GM19467 (cell line): ENCODE measurements at regions not wholly inside any gene's neighbourhood (a gene's known extent, or its start where the extent isn't known, plus 50 kb on each side); places are given as distances from the start of the nearest gene placed in this dataset.

Source experiments
- ATAC-seq: cut with Tn5 transposase; IDR thresholded peaks from one replicate; pipeline ENCODE4 v1.9.1; 2021; ENCODE audit warnings: mild to moderate bottlenecking, moderate library complexity; ENCODE audit not compliant: unreplicated experiment

DNA sequence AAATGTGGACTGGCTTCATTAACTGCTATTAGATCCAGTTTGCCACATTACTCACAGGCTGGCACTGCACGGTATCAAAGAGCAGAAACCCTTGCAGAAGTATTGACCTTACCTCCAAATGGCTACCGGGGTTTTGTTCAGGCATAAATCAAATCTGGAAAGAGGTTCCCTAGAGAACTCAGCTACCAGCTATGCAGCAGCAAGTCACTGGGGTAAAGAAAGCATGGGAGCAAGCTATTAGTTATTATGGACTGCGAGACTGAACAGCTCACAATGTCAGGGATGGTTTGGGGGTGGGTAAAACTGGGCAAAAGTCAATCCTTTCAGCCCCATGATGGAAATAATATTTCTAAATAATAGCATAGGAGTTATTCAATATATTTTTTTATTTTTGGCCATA is 128.1 kb downstream of the FANCF start:
- ATAC-seq = no peak

DNA sequence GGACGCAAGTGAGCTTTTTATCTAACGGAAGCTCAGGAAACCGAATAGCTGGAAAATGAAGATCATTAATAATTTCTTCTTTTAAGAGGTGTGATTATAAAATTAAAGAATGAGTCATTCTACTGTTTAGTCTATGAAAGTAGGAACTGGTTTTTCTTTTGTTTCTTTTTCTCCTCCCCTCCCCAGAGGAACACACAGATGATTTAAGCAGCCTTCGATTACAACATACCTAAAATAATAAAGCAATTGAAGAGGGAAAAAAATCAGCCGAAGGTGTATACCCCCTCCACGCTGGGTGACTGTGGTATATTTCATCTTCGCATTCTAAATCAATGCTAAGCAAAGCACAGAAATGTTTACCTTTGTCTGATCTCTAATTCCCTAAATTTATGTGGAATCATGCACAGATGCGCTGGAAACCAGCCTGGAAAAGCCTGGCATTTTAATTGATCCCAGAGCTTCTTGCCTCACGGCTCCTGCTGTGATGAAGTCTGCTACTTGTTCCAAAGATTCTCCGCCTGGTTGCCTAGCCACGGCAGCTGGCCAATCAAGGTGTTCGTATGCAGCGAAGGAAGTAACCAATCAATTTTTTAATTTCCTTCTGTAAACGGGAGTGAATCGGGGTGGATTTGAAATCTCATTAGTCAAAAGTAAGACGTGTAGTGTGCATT is 133.9 kb downstream of the FANCF start:
- no peak for ATAC-seq

DNA sequence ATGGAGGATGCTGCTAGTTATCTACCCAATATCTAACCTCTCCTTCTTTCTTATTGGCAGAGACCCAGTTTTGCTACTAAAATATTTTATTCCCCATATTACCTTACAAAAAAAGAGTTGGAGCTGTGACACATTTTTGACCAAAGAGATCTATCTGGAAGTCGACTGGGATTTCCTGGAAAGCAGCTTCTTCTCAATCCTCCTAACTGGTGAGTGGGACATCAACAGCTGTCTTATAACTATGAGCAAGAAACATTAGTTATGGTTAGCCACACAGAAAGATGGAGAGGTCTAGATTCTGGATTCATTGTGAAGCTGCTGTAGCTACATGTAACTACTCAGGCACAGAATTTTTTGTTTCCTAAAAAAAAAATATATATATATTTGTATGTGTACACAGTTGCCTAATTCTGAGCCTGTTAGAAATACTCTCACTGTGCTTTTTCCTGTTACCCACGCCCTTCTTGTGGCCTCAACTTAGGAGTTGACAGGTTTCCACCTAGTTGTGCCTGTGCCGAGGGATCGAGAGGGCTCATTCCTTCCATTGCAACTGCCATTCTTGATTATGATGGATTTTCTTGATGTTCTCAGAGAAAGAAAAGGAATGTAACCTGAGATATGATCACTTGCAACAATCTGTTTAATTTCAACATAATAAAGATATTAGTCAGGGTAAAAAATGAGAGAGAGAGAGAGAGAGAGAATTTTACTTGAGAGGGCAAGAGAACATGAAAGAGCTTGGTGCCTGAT is 142.0 kb downstream of the SLC17A6 start:
- no peak for ATAC-seq

DNA sequence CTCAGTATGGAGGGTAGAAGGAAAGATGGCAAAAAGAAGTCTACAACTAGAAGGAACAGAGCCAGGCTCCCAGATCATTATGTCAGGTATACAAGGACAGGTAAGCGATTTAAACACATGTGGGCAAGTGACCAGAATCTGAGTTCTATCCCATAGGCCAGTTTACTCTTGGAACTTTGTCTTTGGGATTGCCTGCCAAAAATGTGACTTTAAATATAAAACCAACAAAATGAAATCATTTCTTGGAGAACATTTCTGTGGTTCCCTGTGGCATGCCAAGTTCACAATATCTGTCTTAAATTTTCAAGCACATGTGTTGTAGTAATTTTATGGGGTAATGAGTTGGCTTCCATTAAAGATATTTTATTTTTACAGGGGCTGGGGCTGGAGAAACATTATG is 141.0 kb downstream of the SLC17A6 start:
- ATAC-seq = no peak

DNA sequence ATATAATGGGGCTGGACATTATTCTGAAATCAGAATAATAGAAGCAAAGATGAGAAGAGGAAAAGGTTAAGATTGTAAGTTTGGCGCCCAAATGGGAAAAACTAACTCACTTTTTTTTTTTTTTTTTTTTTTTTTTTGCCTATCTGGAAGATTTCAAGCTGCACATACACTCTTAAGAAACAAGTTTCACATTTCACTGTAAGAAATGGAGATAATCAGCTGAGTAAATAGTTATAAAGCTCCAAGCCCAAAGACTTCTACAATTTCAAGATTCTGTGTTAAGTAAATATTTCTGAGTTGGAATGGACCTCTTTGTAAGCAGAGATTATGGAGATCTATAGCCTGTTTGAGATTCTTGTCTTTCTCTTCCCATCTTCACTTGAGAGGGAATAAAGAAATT is 140.0 kb downstream of the SLC17A6 start:
- no peak for ATAC-seq

DNA sequence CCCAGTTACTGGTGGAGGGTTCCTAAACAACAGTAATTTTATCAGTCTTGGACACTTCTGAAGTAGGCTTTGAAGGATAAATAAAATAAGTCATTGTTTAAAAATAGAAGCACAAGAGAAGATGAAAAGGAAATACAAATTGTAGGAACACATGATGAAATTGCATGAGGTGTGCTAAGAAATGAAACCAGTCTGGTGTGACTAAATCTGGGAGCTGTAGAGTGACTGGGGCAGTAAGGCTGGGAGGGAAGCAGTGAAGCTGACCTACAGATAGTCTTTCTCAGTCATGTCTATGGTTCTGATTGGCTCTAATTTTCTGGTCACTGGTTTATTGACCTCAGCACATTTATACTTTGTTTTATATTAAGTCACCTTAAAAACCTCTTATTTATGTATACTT is 139.1 kb downstream of the SLC17A6 start:
- ATAC-seq = no peak

DNA sequence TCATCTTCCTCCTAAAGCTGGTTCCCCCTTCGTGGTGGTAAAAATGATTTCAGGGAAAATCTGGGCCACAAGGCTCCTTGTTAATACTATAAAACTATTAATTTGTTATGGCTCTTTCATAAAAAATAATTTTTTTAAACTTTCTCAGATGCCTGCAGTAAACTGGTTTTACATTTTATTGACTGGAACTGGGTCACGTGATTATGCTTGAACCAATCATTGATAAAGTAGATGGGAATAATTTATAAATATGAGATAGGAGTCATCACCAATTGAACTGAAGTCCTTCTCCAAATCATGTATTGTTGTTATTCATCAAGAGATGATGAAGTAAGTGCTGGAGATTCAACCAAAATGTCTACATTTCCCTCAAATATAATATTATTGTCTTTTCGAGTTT is 138.4 kb downstream of the SLC17A6 start:
- ATAC-seq = no peak

DNA sequence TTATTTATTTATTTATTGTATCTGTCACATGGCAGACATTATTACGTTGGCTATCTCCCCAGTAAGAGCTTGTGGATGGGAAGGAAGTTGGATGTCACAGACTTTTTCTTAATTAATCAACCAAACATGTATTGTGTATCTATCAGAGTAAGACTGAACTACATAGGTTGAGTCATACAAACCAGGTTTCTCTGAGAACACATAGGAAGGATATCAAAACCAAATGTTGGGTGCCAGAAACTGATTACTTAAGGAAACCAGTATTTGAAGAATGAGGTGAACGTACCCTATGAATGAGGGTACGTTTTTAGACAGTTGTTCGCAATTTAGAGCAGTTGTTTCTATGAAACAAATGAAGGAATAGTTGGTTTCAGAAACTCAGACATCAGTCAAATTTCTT is 136.4 kb downstream of the SLC17A6 start:
- no peak for ATAC-seq

DNA sequence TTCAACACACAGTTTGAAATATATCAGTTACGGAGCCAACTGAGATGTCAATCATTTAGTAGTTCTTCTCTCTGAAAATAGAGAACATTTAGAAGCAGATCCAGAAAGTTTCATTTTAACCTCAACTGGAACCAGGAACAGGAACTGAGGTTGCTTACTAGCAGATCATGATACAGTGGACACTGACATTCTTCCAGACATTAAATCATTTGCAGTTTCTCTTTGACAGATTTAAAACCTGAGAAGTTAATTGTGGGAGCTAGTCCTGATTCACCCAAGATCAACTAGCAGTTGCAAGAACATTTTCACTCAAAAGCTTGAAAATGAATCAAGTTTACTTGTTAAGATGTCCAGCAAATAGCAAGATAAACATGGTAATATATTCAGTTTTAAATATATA is 135.4 kb downstream of the SLC17A6 start:
- no peak for ATAC-seq

DNA sequence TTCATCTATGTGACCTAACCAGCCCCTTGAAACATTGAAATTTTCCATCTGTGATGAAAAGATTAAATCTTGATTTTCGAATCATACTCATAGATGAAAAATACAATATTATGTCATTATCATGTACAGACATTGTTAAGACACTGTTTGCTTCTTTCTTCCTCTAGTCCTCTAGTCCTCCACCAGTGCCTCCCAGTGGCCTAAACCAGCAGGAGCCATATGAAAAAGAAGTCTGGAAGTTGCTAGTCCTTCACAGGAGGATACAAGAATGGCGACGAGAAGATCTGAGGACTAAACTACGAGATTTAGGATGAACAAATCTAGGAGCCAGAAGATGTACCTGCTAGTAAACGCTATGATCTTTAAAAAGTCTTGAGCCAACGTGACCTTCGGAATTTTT is 134.1 kb downstream of the SLC17A6 start:
- no peak for ATAC-seq

DNA sequence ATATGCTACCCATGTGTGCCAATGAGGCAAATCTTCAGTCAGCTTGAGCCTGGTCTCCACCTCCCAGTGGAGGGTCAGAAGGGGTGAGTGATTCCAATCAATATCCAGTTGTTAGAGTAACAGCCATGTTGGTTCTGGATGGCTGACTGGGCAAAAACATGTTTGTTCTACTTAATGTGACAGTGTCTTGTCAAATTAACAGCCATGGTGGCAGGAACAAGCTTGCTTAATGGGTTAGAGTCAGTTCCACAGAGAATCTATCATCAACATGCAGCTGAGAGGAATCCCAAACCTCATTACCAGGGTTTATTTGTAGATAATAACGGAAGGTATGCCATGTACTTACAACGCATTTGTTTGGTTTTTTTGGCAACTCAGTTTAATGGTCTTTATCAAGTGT is 133.2 kb downstream of the SLC17A6 start:
- no peak for ATAC-seq

DNA sequence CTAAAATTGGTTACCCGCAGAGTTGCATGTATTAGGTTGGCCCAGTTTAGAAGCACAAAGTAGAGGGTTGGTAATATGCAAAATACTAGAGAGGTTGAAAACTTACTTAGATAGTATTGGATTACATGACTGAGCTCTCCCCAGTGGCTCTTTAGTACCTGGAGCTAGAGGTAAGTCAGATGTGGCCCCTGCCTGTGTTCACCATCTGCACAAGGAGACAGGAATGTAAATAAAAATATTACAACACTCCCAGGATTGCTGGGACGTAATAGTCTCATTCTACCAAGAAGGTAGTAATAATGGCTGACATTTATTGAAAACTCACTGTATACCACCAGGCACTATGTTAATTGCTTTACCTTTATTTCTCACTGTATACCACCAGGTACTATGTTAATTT is 129.6 kb downstream of the SLC17A6 start:
- no peak for ATAC-seq

DNA sequence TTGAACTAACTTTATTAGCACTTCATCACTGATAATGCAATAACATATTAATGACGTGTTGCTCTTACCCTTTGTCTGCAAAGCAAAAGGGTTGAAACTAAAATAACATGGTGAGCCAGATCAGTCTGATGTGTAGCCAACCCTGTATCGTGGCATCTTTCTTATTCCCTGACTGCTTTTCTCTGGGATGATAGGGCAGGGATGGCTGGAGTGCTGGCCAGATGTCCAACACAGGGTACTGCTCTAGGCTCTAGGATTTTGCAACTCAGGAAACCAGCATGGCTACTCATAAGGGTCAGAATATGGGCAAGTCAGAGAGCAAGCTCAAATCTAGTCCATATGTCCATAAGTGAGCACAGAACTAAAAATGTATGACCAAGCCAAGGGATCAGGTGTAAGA is 129.1 kb downstream of the SLC17A6 start:
- no peak for ATAC-seq

DNA sequence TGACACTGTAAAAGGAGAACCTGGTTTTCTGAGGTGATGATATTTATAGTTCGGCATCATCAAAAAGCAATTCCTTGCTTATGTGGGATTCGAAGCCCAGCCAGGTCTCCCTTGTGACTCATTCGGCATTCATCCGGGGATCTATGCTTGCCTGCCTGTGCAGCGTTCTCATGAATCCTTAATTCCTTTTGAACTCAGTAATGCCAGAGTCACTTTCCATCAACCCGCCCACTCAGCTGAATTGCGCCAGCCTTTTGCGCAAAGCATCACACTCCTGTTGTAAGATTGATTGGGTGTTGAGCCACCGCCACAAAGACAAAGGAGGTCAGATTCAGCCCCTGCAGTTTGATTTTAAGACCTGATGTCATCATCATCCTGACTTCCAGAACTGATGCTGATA is 128.6 kb downstream of the SLC17A6 start:
- no peak for ATAC-seq

DNA sequence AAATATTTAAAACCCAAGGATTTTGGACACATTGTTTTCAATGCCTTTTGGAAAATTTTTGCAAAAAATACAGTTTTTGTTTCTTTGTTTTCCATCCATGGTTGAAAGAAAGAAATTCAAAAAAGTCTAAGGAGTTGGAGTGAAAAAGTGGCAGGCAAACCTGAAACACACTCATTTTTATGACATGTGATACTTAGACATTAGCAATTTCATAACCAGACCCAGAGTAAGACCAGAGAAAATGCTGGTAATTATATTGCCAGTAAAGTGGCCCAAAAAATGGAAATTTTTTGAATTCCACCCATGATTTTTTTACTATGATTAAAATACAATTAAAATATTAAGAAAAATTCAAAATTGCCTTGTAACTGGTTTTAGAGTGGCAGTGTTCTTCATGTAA is 128.2 kb downstream of the SLC17A6 start:
- no peak for ATAC-seq

DNA sequence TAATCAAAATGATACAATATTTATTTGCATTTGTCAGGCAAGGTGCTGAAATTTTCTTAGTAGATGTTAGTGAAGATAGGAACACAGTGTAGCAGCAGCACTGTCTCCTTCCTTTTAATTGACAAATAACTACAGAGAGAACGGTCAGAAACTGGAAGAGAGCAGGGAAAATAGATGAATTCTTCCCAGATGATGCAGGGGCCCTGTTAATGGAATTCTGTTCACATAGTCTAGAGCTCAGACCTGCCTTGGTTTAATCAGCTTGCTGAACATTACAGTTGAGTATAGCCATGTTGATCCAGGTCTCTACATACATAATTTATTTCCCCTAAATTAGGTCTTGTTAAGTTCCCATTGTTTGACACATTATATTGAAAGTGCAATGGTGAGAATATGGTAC is 127.4 kb downstream of the SLC17A6 start:
- ATAC-seq = no peak

DNA sequence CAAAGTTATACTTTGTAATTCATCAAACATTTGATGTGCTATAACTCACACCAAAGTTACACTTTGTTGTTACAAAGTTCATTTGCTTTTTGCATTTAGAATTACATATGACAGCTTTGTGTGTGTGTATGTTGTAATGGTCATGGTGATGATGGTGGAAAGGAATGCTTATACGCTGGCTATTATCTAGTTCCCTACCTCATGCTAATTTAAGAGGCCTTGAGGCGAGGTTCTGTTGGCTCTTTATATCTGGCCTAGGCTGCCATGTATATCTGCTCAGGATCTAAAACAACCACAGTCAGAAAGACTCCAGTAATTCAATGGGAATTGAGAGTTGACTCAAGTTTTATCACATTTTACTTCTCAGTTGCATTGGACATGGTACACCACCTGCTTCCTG is 123.4 kb downstream of the SLC17A6 start:
- ATAC-seq = no peak

DNA sequence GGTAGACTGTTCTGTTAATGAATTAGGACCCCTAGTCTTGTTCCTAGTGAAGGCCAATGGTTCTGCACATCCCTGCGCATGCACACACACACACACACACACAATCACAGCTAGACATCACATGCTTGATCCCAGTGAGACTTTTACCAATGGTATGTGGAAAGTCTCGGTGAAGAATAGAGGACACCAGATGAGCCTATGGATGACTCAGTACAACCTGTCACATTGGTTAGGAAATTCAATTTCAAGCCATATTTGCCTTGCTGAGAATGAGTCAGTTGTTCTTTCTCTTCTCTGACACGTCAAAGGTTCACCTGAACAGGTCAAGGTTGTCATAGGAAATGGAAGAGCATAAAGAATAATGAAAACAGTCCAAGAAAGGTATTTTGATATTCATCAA is 122.0 kb downstream of the SLC17A6 start:
- ATAC-seq = no peak

DNA sequence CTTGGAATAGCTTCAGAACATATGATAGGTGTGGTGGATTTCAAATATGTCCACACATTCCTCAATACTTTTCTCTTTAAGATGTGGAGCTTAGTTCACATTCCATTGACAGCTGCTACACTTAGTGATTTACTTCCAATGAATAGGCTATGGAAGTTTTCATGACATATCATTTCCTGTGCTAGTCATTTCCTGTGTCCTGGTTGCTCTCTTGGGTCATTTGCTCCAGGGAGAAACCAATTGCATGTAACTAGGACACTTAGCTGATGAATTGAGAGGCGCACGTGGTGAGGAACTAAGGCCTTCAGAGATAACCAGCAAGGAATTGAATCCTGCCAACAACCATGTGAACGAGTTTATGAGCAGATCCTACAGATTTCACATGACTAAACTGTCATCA is 120.9 kb downstream of the SLC17A6 start:
- ATAC-seq = no peak

DNA sequence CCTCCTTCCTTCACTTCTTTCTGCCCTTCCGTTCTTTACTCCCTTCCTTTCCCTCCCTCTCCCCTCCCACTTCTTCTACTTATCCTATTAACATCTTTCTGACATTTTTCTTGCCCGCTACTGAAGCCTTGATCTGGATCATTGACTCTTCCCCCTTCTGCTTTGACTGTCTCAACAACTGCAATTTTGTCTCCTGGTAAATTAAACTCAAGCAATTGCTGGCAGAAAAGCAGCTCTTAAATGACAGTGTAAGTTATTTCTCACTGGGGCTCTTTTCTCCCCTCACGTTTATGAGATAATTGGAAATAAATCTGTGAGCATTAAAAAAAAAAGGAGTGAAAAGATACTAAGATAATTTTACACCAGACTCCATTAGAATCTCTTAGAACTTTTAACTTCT is 120.0 kb downstream of the SLC17A6 start:
- ATAC-seq = no peak

DNA sequence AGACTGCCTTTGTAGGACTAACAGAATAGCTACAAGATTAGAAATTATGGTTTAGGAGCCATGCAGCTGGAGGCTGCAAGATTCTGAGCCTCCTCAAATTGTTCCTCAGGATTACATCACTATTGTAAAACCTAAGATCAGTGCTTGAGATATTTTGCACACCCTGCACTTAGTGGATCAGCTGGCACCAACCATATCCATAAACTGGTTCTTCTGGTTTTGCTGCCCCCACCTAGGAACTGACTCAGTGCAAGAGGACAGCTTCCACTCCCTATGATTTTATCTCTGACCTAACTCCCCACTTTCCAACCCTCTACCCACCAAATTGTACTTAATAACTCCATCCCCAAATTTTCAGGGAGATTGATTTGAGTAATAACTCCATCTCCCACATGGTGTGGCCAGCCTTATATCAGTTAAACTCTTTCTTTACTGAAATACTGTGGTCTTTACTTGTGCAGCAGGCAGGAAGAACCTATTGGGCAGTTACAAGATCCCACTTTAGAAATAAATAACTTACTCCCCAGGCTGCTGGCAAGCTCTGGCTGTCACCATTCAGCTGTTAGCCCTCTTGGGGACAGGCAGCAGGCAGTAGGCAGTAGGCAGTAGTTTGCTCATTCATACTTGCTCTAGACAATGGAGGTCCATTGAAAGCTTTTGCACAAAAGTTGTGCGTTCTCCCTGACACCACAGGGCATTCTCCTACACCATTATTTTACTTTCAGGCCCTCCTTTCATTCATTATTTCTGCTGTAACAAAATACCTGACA is 119.0 kb downstream of the SLC17A6 start:
- ATAC-seq = no peak

DNA sequence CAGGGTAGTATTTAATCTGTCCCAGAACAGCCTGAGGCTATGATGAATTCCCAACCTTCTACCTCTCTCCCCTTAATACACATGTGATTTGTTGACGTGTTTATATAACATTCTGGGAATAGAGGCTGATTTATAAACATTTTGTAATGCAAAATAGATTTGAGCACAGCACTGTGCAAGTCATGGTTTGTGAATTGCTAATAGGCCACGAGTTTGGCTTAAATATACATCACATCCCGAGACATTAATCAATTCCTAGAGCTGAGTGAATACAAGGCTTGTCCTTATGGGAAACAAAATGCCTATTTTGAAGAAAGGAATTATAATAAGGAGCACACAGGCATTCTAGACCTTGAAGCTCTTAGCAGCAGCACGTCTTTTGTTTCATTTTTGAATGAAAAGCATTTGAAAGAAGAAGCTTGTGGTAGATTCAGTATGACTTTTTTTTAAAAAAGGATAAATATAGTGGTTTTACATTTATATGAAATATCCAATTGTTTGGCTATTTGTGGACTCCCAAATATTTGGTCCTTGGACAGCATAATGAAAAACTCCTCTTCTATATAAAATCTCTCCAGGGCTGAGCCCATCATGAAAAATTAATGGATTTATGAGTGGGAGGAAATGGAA is 116.4 kb downstream of the SLC17A6 start:
- no peak for ATAC-seq
